ENCODE measurements at regions not wholly inside any gene's neighbourhood (a gene's known extent, or its start where the extent isn't known, plus 50 kb on each side); places are given as distances from the start of the nearest gene placed in this dataset.
"Not testable (repeated sequence)": the region's sequence is repeated elsewhere in the genome, so short reads cannot be mapped to it uniquely, and the experiment has no call there.

GRCh38 chr15:20341901-20342600 lies 199.5 kb downstream of the GOLGA6L6 start:
- no peak overlapping the region for H2AFZ ChIP-seq (ENCODE audit: low read depth, low read length)
- no peaks in the 10 kb centered on the region for H3K4me1 ChIP-seq (ENCODE audit: insufficient read depth, low read length)
- DNase-seq: peak; percentile 16
- no peak overlapping the region for H3K27ac ChIP-seq (ENCODE audit: low read length)
- no peaks in the 10 kb centered on the region for H3K27me3 ChIP-seq (ENCODE audit: insufficient read depth, low read length, poor library complexity)
- no peak overlapping the region for H3K4me2 ChIP-seq (ENCODE audit: insufficient read depth, low read length)
- no peak overlapping the region for H3K9ac ChIP-seq (ENCODE audit: low read depth, low read length)
- peaks cover 19% of the 10 kb centered on the region for H3K9me3 ChIP-seq (ENCODE audit: insufficient read depth, low read length, severe bottlenecking)
- no peaks in the 10 kb centered on the region for H3K36me3 ChIP-seq (ENCODE audit: insufficient read depth, low read length)
- no peaks in the 10 kb centered on the region for H4K20me1 ChIP-seq (ENCODE audit: insufficient read depth, low read length)
- ATAC-seq (ENCODE audit: insufficient read depth, low read depth): no peak
- H3K79me2 ChIP-seq (ENCODE audit: insufficient read depth, low read length): no peaks in the 10 kb centered on the region
- H3K4me3 ChIP-seq (ENCODE audit: low read depth in 1 of 2, low read length in 2 of 2): no peak overlapping the region
- no peak for TF ChIP-seq CTCF (IDR thresholded peaks at IDR 0.05; ENCODE audit: borderline replicate concordance, extremely low read depth, low read length, poor library complexity, severe bottlenecking)
- TF ChIP-seq EZH2 (IDR thresholded peaks at IDR 0.05; ENCODE audit: borderline replicate concordance, low read depth, low read length, severe bottlenecking): no peak

GRCh38 chr15:20340931-20341661 lies 200.5 kb downstream of the GOLGA6L6 start:
- no peak overlapping the region for H2AFZ ChIP-seq (ENCODE audit: low read depth, low read length)
- H3K4me2 ChIP-seq (ENCODE audit: insufficient read depth, low read length): no peak overlapping the region
- no peak overlapping the region for H3K4me3 ChIP-seq (ENCODE audit: low read depth in 1 of 2, low read length in 2 of 2)
- H3K9me3 ChIP-seq (ENCODE audit: insufficient read depth, low read length, severe bottlenecking): peaks cover 19% of the 10 kb centered on the region
- H3K36me3 ChIP-seq (ENCODE audit: insufficient read depth, low read length): no peaks in the 10 kb centered on the region
- no peak for TF ChIP-seq CTCF (IDR thresholded peaks at IDR 0.05; ENCODE audit: borderline replicate concordance, extremely low read depth, low read length, poor library complexity, severe bottlenecking)
- no peak for TF ChIP-seq EZH2 (IDR thresholded peaks at IDR 0.05; ENCODE audit: borderline replicate concordance, low read depth, low read length, severe bottlenecking)
- no peak overlapping the region for H3K27ac ChIP-seq (ENCODE audit: low read length)
- DNase-seq (peak; percentile 15), ATAC-seq (ENCODE audit: insufficient read depth, low read depth) (peak; percentile 34; the same call in 1 of the 3 replicates)
- no peaks in the 10 kb centered on the region for H3K27me3 ChIP-seq (ENCODE audit: insufficient read depth, low read length, poor library complexity)
- H3K4me1 ChIP-seq (ENCODE audit: insufficient read depth, low read length): no peaks in the 10 kb centered on the region
- no peaks in the 10 kb centered on the region for H3K79me2 ChIP-seq (ENCODE audit: insufficient read depth, low read length)
- H4K20me1 ChIP-seq (ENCODE audit: insufficient read depth, low read length): no peaks in the 10 kb centered on the region
- no peak overlapping the region for H3K9ac ChIP-seq (ENCODE audit: low read depth, low read length)

GRCh38 chr15:20340331-20340811 lies 201.2 kb downstream of the GOLGA6L6 start:
- no peak overlapping the region for H2AFZ ChIP-seq (ENCODE audit: low read depth, low read length)
- ATAC-seq (ENCODE audit: insufficient read depth, low read depth) (peak; percentile 24; the same call in 1 of the 3 replicates), DNase-seq (peak; percentile 27)
- no peak overlapping the region for H3K9ac ChIP-seq (ENCODE audit: low read depth, low read length)
- H3K27ac ChIP-seq (ENCODE audit: low read length): no peak overlapping the region
- no peaks in the 10 kb centered on the region for H3K79me2 ChIP-seq (ENCODE audit: insufficient read depth, low read length)
- H4K20me1 ChIP-seq (ENCODE audit: insufficient read depth, low read length): no peaks in the 10 kb centered on the region
- H3K4me2 ChIP-seq (ENCODE audit: insufficient read depth, low read length): no peak overlapping the region
- TF ChIP-seq CTCF (IDR thresholded peaks at IDR 0.05; ENCODE audit: borderline replicate concordance, extremely low read depth, low read length, poor library complexity, severe bottlenecking) (no peak), EZH2 (IDR thresholded peaks at IDR 0.05; ENCODE audit: borderline replicate concordance, low read depth, low read length, severe bottlenecking) (no peak)
- H3K4me1 ChIP-seq (ENCODE audit: insufficient read depth, low read length): no peaks in the 10 kb centered on the region
- no peaks in the 10 kb centered on the region for H3K36me3 ChIP-seq (ENCODE audit: insufficient read depth, low read length)
- H3K4me3 ChIP-seq (ENCODE audit: low read depth in 1 of 2, low read length in 2 of 2): no peak overlapping the region
- H3K27me3 ChIP-seq (ENCODE audit: insufficient read depth, low read length, poor library complexity): no peaks in the 10 kb centered on the region
- H3K9me3 ChIP-seq (ENCODE audit: insufficient read depth, low read length, severe bottlenecking): peaks cover 19% of the 10 kb centered on the region

- H3K4me1 ChIP-seq (ENCODE audit: insufficient read depth, low read length); DNase-seq; H3K27me3 ChIP-seq (ENCODE audit: insufficient read depth, low read length, poor library complexity); H3K4me3 ChIP-seq (ENCODE audit: low read depth in 1 of 2, low read length in 2 of 2); H3K27ac ChIP-seq (ENCODE audit: low read length); H3K79me2 ChIP-seq (ENCODE audit: insufficient read depth, low read length); H3K36me3 ChIP-seq (ENCODE audit: insufficient read depth, low read length); H3K9ac ChIP-seq (ENCODE audit: low read depth, low read length); ATAC-seq (ENCODE audit: insufficient read depth, low read depth); H3K4me2 ChIP-seq (ENCODE audit: insufficient read depth, low read length); H2AFZ ChIP-seq (ENCODE audit: low read depth, low read length); H4K20me1 ChIP-seq (ENCODE audit: insufficient read depth, low read length): not testable (repeated sequence)
- H3K9me3 ChIP-seq (ENCODE audit: insufficient read depth, low read length, severe bottlenecking): peaks cover 19% of the 10 kb centered on the region
These were observed 202.4 kb downstream of the GOLGA6L6 start for GRCh38 chr15:20339086-20339791.

GRCh38 chr15:20338671-20339070 lies 202.9 kb downstream of the GOLGA6L6 start:
- ATAC-seq (ENCODE audit: insufficient read depth, low read depth); H4K20me1 ChIP-seq (ENCODE audit: insufficient read depth, low read length); H3K9ac ChIP-seq (ENCODE audit: low read depth, low read length); DNase-seq; H3K27ac ChIP-seq (ENCODE audit: low read length); H3K36me3 ChIP-seq (ENCODE audit: insufficient read depth, low read length); H3K4me2 ChIP-seq (ENCODE audit: insufficient read depth, low read length); H3K4me3 ChIP-seq (ENCODE audit: low read depth in 1 of 2, low read length in 2 of 2); H3K4me1 ChIP-seq (ENCODE audit: insufficient read depth, low read length); H2AFZ ChIP-seq (ENCODE audit: low read depth, low read length); H3K27me3 ChIP-seq (ENCODE audit: insufficient read depth, low read length, poor library complexity); H3K79me2 ChIP-seq (ENCODE audit: insufficient read depth, low read length): not testable (repeated sequence)
- H3K9me3 ChIP-seq (ENCODE audit: insufficient read depth, low read length, severe bottlenecking): peaks cover 19% of the 10 kb centered on the region

Data from DND-41 (cell line).